Activated T-cell treated with anti-CD3 and anti-CD28 coated beads, Interleukin-2, amount 50 U/mL, for 48 hours (primary cell): ENCODE measurements at regions not wholly inside any gene's neighbourhood (a gene's known extent, or its start where the extent isn't known, plus 50 kb on each side); places are given as distances from the start of the nearest gene placed in this dataset.
"Not testable (repeated sequence)": the region's sequence is repeated elsewhere in the genome, so short reads cannot be mapped to it uniquely, and the experiment has no call there.

Experiments used
- DNase-seq, 2 experiments: peaks; one replicate each; pipeline ENCODE4 v3.0.0-alpha.2; 2020

DNA sequence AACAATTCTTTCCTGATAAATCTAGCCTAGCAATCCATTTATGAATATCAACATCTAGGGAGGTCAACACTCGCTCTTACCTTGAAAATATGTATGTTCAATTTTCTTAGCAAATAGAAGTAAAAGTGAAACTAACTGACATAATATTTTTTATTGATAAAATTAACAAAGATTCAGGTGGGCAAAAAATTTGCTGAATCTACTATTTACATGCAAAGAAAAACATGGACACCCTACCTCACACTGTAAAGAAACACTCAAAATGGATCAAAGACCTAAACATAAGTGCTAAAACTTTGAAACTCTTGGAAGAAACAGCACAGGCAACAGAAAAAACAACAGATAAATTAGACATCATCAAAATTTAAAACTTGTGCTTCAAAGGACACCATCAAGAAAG is 151.6 kb upstream of the MYRIP start:
- DNase-seq, result no peak

DNA sequence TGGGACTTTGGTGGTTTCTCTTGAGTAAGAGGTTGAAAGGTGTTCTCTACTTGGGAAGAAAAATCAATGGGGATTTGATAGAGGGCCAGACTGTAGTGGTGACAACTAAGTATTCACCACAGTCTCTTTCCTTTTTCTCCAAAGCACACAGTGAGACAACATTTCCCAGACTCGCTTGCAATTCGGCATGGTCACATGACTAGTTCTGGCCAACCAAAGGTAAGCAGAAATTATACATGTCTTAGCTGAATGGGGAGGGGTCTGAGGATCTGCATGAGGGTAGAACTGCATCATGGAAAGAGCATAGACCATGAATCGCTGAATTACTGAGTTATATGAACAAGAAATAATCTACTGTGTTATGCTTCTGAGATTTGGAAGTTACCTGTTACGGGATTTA is 144.5 kb upstream of the MYRIP start:
- no peak for DNase-seq

DNA sequence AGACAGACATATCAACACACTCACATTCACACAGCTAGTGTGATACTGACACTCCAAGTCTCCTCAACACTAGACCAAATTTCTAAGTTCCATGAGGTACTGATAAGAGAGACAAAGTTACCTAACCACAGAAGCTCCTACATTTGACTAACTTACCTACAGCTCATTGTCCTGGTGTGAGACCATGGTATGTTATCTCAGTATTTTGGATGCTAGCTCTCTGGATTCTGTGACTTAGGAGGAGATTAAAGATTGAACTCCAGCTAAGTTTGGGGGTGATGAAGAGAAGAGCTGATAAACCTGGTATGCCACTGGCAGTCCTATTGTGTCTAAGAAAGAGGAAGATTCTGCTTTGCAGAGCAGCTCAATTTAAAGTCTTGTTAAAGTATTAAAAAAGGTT is 144.0 kb upstream of the MYRIP start:
- DNase-seq, result no peak

GRCh38 chr3:39668420-39668819 is 141.0 kb upstream of the MYRIP start:
- no peak for DNase-seq

DNA sequence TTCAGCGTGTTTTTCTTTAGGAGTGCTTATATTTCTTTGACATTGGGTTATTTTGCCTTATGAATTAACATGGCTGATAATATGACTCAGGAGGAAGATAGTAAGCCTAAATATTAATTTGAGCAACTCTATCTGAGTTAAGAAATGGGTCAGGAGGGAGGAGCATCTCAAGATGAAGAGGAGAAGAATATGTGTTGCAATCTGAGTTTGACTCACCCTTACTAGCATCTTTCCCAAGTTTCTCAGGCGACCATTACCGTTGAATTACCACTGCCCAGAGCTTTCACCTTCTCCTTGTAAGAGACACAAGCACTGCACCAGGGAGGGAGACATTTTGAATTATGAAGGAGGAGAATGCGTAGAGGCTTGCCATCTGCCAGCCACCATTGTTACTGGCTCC is 138.3 kb upstream of the MYRIP start:
- DNase-seq, result no peak

- no peak for DNase-seq
Measured at GRCh38 chr3:39671600-39671999, 137.8 kb upstream of the MYRIP start.

- no peak for DNase-seq
Measured at GRCh38 chr3:39705351-39705900, 104.0 kb upstream of the MYRIP start.

DNA sequence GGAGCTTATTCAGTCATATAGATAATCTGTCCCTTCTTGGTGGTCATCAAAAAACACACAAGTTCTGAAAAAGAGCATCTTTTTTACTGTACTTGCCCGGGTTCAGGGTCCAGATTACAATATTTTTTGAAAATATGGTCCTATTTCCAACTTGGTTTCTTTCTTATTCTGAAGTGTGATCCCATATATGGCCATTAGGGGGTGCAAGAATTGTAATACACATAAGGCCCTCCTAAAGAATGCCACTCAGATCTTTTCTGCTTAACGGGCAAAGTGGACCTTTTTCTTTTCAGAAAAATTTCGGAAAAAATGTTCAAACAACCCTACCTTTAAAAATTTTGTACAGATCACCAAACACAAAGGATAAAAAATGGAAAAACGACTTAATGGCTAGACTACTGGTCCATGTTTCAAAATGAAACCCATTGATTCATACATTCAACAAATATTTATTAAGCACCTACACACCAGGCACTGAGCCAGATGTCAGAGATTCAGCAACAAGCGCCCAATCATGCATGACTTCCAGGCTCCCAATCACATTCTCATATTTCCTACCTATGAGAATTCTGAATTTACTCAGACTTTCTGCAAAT is 102.0 kb upstream of the MYRIP start:
- DNase-seq, result no peak

DNA sequence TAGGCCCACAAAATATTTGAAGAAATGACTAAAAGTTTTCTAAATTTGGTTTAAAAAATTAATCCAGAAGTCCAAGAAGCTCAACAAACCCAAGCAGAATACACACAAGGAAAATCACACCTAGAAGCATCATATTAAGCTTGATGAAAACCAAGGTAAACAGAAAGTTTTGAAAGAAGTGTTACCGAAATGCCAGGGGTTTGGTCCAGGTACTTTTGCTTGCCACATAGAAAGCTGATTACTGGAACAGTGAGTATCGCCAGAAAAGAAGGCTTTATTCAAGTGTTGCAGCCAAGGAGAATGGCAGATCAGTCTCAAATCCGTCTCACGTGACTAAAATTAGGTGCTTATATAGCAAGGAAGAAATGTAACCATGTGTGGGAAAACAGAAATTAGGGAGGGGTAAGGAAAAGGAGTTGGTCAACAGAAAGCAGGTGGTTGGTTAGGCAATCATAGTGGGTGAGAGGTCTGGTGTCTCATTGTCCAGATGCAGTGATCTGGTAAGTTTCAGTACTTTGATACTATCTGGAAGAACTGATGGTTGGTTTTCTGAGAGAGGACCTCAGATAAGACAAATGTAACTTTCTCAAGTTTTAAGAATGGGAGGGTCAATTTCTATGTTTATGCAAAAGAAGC is 96.9 kb upstream of the MYRIP start:
- no peak for DNase-seq

DNA sequence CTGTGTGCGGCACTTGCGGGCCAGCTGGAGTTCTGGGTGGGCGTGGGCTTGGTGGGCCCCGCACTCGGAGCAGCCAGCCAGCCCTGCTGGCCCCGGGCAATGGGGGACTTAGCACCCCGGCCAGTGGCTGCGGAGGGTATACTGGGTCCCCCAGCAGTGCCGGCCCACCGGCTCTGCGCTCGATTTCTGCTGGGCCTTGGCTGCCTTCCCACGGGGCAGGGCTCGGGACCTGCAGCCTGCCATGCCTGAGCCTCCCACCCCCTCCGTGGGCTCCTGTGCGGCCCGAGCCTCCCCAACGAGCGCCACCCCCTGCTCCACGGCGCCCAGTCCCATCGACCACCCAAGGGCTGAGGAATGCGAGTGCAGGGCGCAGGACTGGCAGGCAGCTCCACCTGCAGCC is 96.1 kb upstream of the MYRIP start:
- DNase-seq, result not testable (repeated sequence)

DNA sequence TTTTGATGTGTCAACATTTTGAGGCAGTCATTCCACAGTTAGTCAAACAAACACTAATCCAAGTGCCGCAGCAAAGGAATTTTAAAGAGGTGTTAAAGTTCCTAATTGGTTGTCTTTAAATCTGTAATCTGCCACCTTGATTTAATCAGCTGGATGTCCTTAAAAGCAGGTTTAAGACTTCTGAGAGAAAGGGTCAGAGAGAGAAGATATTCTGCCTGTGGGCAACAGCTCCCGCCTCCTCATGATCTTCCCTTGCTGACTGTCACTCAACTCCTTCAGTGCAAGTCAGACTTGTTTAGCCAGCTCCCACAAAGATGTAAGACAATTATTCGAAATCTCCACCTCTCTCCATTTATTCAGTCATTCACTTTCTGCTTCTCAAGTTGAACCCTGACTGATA is 92.6 kb upstream of the MYRIP start:
- DNase-seq, result no peak

DNA sequence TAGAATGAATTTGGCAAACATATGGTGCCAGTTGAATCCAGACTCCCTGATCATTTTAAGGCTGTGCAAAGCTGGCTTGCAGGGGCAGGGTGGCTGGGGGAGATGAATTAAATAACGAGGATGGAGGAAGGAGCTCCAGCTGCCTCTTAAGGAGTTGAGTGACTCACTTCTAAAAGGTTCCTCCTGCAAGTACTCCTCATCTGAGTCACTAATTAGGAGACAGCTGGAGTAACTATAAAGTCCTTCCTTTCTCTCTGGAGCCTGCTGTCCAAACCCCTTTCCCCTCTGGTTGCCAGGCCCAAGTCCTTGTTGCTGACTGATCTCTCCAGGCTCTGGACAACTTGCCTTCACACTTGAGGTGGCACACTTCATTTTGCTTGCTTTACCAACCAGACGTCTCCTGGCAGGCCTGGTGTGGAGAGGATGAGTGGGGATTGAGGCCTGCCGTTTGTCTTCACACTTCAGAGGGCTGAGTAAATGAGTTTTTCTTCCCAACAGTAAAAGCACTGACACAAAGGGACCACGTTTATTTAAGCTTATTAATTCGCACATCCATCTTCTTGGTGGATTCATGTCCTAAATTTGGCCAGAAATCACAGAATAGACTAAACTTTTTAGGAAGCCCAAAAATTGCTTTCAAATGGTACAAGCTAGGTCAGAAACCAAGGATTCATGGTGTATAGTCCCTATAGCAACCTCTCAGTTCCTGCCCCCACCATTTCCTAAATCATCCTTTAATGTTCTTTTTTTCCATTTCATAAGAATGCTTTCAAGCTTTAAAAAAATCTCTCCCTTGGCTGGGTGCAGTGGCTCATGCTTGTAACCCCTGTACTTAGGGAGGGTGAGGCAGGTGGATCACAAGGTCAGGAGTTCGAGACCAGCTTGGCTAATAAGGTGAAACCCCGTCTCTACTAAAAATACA is 90.5 kb upstream of the MYRIP start:
- DNase-seq, result no peak

DNA sequence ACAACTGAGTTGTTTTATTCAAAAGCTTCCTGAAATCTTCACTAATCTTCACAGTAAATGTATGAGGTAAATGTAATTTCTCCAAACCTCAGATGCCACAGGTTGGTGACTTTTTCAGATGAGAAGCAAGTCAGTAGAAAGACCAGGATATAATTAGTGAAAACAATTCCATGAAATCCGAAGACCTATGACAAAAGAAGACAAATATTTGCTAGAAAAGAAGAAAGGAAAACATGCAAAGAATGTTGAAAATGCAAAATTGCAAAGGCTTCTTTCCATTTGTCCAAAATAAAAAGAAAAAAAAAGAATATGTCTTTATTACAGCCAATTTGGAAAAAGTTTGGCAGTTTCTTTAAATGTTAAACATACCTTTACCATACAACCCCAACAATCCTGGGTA is 88.3 kb upstream of the MYRIP start:
- no peak for DNase-seq

GRCh38 chr3:39724233-39724846 is 85.1 kb upstream of the MYRIP start:
- DNase-seq, result no peak

DNA sequence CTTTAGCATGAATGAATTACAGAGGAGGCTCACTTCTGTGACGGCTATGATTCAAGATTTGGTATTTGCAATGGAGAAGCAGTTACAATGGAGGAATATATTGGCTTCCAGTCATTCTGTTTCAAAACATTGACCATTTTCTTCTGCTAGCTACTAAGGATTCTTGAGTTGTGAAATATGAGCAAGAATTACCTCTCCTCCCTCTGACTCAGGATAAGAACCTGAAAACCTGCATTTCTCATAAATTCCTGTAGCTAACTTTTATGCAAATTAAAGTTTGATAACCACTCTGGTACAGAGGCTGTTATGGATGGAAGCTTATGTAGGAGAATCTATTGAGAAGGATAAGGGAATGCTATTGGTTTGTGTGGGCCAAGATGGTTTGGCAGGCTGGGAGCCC is 84.1 kb upstream of the MYRIP start:
- DNase-seq, result no peak

DNA sequence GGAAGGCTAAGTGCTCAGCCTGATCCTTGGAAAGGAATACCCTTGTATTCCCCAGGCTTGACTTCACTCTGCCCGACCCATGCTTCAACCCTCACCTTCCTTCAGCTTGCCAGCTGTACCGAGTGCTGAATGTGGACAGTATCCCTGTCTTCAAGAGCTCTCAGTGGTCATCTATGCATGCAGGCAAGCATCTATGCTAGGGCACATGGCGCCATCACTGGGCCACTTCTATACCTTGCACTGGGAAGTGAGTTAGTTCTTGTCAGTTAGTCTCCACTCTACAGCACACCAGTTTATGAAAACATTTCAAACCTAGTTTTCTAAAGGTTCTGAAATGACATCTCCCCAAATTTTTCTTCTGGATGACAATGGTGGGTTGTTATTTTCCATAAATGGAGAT is 82.0 kb upstream of the MYRIP start:
- no peak for DNase-seq

DNA sequence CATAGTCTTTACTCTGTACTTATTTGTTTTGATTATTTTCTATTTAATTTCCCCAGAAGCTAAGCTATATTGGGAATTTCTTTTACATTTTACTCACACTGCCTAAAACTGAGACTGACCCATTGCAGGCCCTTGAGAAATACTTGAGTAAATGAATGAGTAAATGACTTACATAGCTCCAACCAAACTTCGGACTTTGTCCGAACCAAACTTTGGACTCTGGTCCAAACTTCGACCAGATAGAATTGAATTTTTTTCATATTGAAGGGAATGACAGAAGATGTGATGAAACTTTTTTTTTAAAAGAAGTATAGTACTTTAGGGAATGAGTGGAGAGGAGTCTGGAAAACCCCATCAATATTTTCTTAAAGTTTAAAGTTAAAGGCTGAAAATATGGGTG is 75.6 kb upstream of the MYRIP start:
- no peak for DNase-seq

GRCh38 chr3:39739658-39740057 is 69.8 kb upstream of the MYRIP start:
- DNase-seq, result not testable (repeated sequence)

DNA sequence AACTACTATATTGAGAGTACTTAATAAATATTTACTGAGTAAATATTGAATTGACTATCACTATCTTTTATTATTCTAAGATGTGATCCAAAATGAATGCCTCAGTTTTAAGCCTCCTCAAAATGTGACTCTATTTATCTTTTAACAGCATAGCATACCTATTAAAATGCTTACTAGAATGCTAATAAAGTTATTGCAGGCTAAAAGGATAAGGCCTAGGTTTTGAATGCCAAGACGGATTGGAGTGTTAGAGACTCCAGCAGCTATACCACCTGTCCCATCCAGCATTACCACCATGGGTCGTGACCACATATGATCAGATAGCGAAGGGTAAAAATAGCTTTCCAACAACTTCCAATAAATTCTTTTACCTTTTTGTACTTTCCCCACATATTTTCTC is 64.7 kb upstream of the MYRIP start:
- DNase-seq, result no peak

DNA sequence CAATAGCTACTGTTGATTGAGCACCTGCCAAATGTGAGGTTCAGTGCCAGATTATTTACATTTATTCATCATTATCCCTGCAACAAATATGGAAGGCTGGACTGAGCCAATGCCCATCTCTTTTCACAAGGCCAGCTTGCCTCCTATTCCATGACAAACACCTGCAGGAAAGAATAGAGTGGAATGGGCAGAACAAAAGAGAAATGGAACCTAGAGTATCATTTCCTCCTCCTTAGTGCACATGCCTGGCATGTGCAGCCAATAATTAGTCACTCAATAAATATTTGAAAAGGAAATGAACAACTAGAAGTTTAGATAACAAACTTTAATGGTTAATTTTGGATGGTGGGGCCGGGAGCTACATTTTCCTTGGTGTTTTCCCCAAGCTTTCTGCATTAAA is 61.4 kb upstream of the MYRIP start:
- no peak for DNase-seq

GRCh38 chr3:39748763-39749162 is 60.6 kb upstream of the MYRIP start:
- DNase-seq, result no peak

DNA sequence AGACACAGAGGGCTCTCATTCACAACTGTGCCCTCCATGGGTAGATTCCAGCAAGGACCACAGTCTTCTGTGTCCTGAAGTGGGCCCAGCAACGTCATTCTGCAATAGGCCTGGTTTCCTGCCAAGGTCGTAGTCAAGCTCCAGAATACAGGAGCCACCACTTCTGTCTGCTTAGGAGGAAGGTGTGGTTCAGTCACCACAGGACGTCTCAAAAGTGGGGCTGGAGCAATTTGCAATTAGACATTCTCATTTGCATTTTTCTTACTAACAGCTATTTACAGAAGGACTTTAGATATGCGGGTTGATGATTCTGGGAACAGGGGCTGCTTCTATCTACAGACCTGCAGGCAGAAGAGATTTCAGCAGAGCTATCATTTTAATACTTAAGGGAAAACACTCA is 58.7 kb upstream of the MYRIP start:
- no peak for DNase-seq

- DNase-seq, result no peak
Measured at GRCh38 chr3:39751286-39751685, 58.1 kb upstream of the MYRIP start.
